SKM-1 (cell line): ENCODE measurements at regions not wholly inside any gene's neighbourhood (a gene's known extent, or its start where the extent isn't known, plus 50 kb on each side); places are given as distances from the start of the nearest gene placed in this dataset.

Source experiments
- DNase-seq: peaks from one replicate; lab custom pipeline; 2025; ENCODE audit not compliant: unreplicated experiment; lab: John Stamatoyannopoulos, UW

- no peak for DNase-seq
Measured at GRCh38 chr3:177470197-177470941, 273.1 kb upstream of the TBL1XR1 start.

- no peak for DNase-seq
Measured at GRCh38 chr3:177471733-177472480, 274.6 kb upstream of the TBL1XR1 start.

- no peak for DNase-seq
Measured at GRCh38 chr3:177473184-177473583, 275.9 kb upstream of the TBL1XR1 start.

DNA sequence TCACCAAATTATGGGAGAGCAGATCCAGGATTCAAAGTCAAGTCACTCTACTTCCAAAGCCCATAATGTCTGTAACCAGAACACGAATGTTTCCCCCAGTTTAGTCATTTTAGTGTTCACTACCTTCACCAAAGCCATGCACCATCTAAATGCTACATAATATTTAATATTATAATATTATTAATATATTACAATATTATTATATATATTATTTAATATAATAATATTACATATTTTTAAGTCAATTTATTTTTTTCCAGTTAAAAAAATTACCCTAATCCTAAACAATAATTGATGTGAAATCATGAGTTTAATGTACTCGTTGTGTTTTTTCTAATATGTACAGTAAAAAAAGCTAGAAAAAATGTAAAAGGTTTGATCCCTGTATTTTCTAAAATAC is 276.6 kb upstream of the TBL1XR1 start:
- DNase-seq: no peak

- DNase-seq: no peak
Measured at GRCh38 chr3:177474652-177475355, 277.5 kb upstream of the TBL1XR1 start.

GRCh38 chr3:177475356-177475665 is 278.0 kb upstream of the TBL1XR1 start:
- DNase-seq: no peak

- no peak for DNase-seq
Measured at GRCh38 chr3:177476495-177476894, 279.2 kb upstream of the TBL1XR1 start.

GRCh38 chr3:177476921-177477435 is 279.7 kb upstream of the TBL1XR1 start:
- no peak for DNase-seq

- no peak for DNase-seq
Measured at GRCh38 chr3:177478170-177478867, 281.0 kb upstream of the TBL1XR1 start.

- DNase-seq: no peak
Measured at GRCh38 chr3:177479630-177480029, 282.3 kb upstream of the TBL1XR1 start.

- DNase-seq: peak; percentile 54
Measured at GRCh38 chr3:177481329-177481728, 284.0 kb upstream of the TBL1XR1 start.

- no peak for DNase-seq
Measured at GRCh38 chr3:177482048-177482691, 284.9 kb upstream of the TBL1XR1 start.

DNA sequence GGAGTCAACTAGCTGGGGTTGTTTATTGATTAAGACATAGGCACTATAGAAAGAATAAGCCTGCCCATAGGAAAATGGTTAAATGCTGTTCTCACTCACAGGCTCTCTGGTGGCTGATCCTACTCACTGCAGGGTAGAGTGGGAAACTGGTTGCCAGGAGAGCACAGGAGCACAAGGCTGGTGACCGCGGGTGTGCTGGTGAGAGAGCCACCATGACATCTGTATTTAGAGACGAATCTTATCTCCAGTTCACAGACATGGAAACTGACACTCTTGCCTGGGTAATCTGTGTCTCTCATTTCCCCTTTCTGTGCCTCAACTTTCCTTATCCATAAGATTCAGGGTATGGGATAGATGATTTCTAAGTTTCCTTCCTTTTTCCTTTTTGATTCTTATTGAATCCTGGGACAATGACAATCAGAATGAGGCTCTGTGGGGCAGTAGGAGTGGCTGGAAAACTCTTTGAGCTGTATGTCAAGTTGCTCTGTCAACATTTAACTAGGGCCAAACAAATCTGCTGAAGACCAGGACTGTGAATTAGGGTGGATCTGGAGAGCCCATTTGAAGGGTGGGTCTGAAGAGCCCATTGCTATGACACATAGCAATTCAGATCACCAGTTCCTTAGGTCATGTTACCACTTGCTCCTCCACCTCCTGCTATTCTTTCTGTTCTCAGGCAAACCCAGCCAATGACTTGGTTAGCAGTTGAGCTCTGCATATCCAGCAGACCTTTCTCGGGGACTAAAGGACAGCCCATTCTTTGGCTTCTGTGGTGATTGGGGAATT is 286.1 kb upstream of the TBL1XR1 start:
- no peak for DNase-seq

DNA sequence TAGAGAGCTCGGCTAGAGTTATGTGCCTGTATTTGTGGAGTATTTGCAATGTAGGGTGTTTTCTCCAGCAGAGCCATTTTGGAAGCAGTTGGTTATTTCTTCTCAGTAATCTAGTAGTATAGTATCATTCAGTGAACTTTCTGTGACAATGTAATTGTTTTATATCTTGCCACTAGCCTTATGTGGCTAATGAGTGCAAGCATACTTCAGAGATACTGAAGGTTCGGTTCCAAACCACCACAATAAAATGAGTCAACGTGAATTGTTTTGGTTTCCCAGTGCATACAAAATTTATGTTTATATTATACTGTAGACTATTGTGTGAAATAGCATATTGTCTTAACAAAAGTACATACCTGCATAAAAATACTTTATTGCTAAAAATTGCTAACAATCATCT is 286.9 kb upstream of the TBL1XR1 start:
- no peak for DNase-seq

DNA sequence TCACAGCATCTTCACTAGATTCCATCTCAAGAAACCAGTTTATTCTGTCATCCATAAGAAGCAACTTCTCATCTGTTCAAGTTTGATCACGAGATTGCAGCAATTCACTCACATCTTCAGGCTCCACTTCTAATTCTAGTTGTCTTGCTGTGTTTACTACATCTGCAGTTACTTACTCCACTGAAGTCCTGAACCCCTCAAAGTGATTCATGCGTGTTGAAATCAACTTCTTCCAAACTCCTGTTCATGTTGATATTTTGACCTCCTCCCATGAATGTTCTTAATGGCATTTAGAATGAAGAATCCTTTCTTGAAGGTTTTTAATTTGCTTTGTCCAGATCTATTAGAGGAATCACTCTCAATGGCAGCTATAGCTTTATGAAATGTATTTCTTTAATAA is 287.6 kb upstream of the TBL1XR1 start:
- no peak for DNase-seq

DNA sequence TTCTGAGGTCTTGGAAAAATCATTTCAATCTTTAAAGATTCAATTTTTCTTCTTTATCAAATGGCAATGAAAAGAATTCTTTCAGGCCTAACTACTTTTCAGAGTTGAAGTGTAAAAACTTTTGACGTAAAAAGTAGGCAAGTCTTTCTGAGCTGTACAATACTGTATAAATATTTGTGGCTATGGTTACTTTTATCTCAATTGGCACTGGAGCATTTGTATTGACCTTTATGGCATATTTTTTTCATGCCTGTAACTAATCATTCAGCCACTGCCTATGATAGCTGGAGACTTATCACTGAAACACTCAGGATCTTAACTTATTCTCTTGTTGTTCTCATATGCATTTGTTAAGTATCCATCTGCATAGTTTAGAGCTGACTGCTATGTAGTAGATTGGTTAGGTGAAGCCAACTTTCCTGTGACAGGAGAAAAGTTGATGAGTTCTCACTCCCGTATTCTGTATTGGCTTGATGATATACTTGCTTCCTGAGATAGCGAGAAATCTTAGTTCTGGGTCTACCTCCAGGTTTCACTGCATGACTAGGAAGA is 290.4 kb upstream of the TBL1XR1 start:
- no peak for DNase-seq

DNA sequence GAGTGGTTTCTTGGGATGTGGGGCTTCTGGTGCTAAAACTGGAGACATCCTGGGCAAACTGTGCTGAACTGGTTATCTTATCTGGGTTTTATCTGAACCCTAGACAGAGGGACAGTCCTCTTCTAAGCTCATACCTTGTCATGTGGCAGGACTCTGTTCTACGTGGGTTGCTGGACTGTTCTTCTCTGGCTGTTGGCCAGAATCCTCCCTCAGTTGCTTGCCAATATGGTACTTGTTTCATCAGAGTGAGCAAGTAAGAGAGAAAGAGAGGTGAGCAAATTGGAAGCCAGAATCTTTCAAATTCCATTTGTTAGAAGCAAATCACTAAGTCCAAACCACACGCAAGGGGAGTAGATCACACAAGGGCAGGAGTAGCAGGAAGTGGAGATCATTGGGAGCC is 291.5 kb upstream of the TBL1XR1 start:
- DNase-seq: no peak

DNA sequence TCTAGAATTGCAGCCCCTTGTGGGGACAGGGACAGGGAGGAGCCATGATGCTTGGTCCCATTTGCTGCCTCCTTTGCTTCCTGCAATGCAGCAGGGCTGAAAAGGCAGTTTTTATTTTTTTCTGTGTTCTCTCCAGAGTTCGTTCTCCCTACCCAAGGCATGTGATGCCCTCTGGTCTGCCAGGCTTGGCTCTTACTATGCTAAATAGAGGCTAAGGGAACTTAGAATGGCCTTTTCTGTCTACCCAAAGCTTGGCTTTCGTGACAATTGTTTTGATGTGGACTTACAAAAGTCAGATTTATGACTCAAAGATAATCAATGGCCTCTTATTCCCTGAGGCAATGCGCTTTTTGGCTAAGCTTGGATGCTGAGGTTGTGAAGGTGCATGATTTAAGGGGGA is 293.3 kb upstream of the TBL1XR1 start:
- DNase-seq: no peak

- DNase-seq: no peak
Measured at GRCh38 chr3:177491296-177492032, 294.2 kb upstream of the TBL1XR1 start.
